Rectal smooth muscle tissue (tissue), 1 donor: ENCODE measurements at regions not wholly inside any gene's neighbourhood (a gene's known extent, or its start where the extent isn't known, plus 50 kb on each side); places are given as distances from the start of the nearest gene placed in this dataset.

Experiments
- H3K27ac ChIP-seq: one replicate; pipeline ENCODE4 v1.7.0; 2013; ENCODE audit warnings: low read depth, low read length, inconsistent platforms
- H3K27me3 ChIP-seq: one replicate; pipeline ENCODE4 v1.7.0; 2013; ENCODE audit warnings: low read length; ENCODE audit not compliant: control insufficient read depth, insufficient read depth
- H3K36me3 ChIP-seq: one replicate; pipeline ENCODE4 v1.7.0; 2013; ENCODE audit warnings: low read length; ENCODE audit not compliant: control insufficient read depth, insufficient read depth
- H3K4me1 ChIP-seq: one replicate; pipeline ENCODE4 v1.7.0; 2013; ENCODE audit warnings: low read length; ENCODE audit not compliant: control insufficient read depth, insufficient read depth
- H3K4me3 ChIP-seq: one replicate; pipeline ENCODE4 v1.7.0; 2013; ENCODE audit warnings: low read length
- H3K9ac ChIP-seq: one replicate; pipeline ENCODE4 v1.7.0; 2013; ENCODE audit warnings: low read length

DNA sequence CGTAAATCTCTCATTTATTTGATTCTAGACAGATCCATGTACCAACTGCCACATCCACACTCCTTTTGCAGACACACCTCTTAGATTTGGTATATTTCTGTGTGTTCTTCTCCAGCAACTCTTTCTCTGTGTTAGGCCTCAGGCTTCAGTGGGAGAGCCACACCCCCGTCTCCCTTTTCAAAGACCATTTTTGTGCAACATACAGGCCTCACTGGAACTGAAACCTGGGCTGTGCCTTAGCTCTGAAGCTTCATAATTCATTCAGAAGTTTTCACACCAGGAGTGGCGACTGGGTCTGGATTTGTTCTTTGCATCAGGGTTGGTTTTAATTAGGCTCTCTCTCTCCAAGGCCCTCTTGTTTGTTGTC, 170.2 kb downstream of the THBS2 start:
- Histone ChIP-seq H3K27ac (no peak overlapping the region), H3K4me3 (no peak overlapping the region), H3K9ac (no peak overlapping the region)

DNA sequence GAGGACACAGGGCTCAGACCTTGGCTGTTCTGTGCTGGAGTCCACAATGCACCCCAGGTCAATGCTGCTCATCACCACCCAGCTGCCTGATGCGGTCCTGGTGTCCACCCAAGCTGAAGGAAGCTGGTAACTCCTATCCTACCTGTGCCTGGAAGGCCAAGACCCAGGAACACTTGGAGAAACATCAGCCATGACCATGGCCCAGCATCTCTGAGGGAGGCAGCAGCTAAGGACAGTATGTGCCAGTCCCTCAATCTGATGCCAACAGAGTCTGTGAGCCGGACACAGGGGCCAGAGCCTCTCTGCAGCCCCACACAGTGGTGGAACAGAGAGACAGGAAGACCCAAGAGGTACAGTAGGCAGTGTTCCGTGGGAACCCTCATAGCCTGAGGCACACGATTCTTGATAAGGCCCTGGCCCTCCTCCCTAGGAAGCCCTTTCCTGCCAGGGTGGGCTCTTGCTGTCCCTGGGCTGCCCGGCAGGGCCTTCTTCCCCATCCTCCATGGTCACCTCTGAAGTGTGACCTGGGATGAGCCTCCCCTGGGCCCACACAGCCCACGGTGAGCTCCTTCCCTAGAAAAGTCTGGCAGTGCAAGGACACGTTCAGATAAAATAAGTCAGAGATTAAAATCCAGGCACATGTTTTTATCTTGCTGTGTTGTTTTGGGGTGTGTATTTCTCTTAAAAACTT, 170.7 kb downstream of the THBS2 start:
- Histone ChIP-seq H3K36me3 (no peaks in the 10 kb centered on the region), H3K27ac (no peak overlapping the region), H3K9ac (no peak overlapping the region), H3K4me3 (no peak overlapping the region), H3K4me1 (peaks cover 4% of the 10 kb centered on the region), H3K27me3 (no peaks in the 10 kb centered on the region)

More for the DNA sequence above, 170.2 kb downstream of the THBS2 start:
- Histone ChIP-seq H3K27me3 (no peaks in the 10 kb centered on the region), H3K4me1 (peaks cover 5% of the 10 kb centered on the region), H3K36me3 (no peaks in the 10 kb centered on the region)

DNA sequence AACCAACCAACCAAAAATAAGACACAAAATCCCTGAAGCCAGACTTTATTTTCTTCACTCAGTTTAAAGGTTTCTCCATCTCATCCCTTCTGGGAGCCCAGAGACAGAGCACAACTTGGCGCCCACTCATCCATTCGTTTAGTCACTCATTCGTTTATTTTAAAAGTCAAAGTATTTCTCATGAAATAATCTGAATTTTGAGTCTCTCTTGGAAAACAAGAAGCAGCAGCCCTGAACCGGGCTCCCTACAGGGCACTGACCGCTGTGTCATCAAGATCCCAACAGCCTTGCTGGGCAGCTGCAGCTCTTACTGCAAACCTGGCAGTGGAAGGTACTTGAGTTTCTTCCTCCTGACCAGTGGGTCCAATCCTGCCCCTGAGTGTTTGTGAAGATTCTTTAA, 171.6 kb downstream of the THBS2 start:
- no peaks in the 10 kb centered on the region for H3K4me1 ChIP-seq
- no peak overlapping the region for H3K27ac ChIP-seq

DNA sequence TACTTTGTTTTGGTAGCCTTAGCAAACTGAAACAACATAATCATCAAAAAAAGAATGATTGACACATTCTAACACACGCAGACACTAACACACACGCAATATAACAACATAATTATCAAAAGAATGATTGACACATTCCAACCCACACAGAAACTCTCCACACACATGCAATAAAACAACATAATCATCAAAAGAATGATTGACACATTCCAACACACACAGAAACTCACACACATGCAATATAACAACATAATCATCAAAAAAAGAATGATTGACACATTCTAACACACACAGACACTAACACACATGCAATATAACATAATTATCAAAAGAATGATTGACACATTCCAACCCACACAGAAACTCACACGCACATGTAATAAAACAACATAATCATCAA, 172.4 kb downstream of the THBS2 start:
- no peak overlapping the region for H3K4me3 ChIP-seq
- H3K9ac ChIP-seq: no peak overlapping the region
- no peaks in the 10 kb centered on the region for H3K36me3 ChIP-seq
- no peaks in the 10 kb centered on the region for H3K27me3 ChIP-seq
- no peaks in the 10 kb centered on the region for H3K4me1 ChIP-seq
- H3K27ac ChIP-seq: no peak overlapping the region

More for the DNA sequence above, 171.6 kb downstream of the THBS2 start:
- H3K36me3 ChIP-seq: no peaks in the 10 kb centered on the region
- no peaks in the 10 kb centered on the region for H3K27me3 ChIP-seq
- H3K9ac ChIP-seq: no peak overlapping the region
- H3K4me3 ChIP-seq: no peak overlapping the region

DNA sequence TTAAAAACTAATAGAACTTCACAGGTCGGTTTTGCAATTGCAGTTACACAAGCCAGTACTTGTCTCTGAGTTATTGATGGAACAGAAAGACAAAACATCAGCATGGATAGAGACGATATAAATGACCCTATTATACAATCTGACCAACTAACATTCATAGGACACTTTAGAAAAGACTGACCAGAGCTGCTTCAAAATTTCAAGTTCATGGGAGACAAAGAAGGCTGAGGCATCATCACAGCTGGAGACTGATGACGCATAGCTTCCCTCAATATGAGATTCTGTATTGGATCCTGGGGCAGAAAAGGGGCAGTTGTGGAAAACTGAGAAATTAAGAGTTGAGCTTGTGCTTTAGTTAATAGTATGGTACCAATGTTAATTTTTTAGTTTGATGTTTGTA, 174.0 kb downstream of the THBS2 start:
- no peak overlapping the region for H3K4me3 ChIP-seq
- peaks cover 12% of the 10 kb centered on the region for H3K4me1 ChIP-seq
- no peak overlapping the region for H3K9ac ChIP-seq
- H3K36me3 ChIP-seq: no peaks in the 10 kb centered on the region
- H3K27me3 ChIP-seq: no peaks in the 10 kb centered on the region
- no peak overlapping the region for H3K27ac ChIP-seq

DNA sequence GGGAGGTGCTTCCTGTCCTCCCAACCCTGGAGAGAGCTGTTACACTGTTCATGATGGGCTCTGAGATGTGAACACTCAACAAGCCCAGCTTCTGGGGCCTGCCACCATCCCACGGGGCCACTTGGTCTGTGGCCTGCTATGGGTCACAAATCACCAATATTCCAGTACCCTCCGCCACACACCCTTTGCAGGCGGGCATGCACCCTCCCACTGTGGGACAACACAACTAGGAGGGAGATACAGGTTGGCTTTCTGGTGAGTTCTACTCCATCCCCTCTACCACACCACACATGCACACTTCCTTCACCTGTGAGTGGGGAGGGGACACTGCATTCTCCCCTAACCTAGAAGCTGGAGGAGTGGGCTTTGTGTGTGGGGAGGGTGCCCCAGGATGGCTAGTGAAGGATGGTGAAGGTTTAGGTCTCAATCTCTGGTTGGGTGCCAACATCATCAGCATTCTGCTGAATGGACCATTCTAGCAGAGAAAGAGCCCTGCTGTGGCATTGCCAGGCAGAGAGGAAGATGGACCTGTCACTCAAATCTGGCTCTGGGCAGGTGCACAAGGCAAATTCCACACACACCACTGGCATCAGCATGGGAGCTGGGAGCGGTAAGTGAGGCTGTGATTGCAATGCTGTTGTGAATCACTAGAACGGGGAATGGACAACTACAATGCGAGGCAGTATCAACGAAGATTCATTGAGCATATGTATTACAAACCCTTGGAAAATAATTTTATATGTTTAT, 175.1 kb downstream of the THBS2 start:
- no peak overlapping the region for H3K27ac ChIP-seq
- no peak overlapping the region for H3K9ac ChIP-seq
- peaks cover 18% of the 10 kb centered on the region for H3K4me1 ChIP-seq
- H3K36me3 ChIP-seq: no peaks in the 10 kb centered on the region
- H3K27me3 ChIP-seq: no peaks in the 10 kb centered on the region
- H3K4me3 ChIP-seq: no peak overlapping the region

DNA sequence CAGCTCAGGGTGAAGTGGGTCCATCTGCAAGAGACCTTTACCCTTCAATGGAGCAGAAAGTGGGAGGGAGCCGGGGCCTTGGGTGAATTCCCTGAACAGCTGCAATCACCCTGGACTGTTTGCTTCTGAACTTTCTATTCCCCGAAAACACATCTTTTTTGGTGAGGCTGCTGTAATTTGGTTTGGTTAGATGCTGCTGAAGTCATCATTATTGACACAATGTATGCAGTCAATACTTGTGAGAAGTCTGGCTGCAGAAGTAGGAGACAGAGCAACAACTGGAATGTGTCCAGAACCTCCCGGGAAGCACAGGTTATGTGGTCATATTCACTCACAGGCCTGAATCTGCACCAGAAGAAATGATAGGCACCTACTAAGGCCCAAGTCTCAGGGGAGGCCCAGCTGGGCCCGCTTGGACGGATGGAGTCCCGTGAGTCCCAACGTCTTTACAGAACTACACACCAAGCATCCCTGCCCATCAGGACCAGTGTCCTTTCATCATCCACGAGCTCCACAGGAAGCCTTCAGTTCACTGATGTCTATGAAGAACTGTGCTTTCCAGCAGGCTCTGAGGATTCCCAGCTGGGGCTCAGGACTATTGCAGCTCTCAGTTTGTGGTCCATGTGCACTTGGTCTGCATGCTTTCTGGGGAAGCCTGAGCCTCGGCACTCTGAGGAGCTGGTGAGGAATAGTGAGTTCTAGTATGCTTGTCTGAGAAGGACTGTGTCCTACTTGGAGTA, 177.6 kb downstream of the THBS2 start:
- H3K27ac ChIP-seq: peak overlapping the region; percentile 92
- H3K4me3 ChIP-seq: no peak overlapping the region

DNA sequence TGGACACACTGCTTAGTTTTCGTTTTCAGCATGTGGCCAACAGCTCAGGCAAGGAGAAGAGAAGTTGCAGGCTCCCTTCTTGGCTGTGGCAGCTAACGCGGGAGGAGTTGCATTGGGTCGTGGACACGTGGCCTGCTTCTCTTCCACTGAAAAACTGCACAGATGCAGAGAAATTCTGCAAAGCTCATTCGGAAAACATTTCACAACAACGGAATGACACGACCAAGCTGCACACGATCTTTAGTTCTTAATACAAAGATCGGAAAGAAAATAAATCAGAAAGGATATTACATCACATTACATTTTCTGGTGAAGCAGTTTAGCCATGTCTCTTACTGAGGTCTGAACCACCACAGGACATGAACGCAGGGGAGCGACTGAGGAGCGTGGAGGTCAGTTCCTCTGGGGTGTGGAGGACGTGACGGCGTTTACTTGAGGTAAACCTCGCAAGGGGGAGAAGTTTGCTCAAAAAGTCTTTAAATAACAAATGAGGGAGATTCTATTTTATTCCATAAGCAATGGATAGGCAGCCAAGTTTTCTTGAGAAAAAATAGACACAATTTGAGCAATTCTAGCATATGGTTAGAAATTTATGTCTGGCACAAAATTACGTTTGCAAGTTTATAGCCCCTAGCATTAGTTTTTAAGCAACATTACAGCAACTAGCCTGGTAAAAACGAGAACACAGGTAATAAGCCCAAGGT, 178.3 kb downstream of the THBS2 start:
- H3K27ac ChIP-seq: peak overlapping the region; percentile 92
- peaks cover 35% of the 10 kb centered on the region for H3K4me1 ChIP-seq
- H3K9ac ChIP-seq: no peak overlapping the region
- no peak overlapping the region for H3K4me3 ChIP-seq
- H3K36me3 ChIP-seq: no peaks in the 10 kb centered on the region
- no peaks in the 10 kb centered on the region for H3K27me3 ChIP-seq

More for the DNA sequence above, 177.6 kb downstream of the THBS2 start:
- Histone ChIP-seq H3K9ac (no peak overlapping the region), H3K4me1 (peaks cover 29% of the 10 kb centered on the region), H3K27me3 (no peaks in the 10 kb centered on the region), H3K36me3 (no peaks in the 10 kb centered on the region)

DNA sequence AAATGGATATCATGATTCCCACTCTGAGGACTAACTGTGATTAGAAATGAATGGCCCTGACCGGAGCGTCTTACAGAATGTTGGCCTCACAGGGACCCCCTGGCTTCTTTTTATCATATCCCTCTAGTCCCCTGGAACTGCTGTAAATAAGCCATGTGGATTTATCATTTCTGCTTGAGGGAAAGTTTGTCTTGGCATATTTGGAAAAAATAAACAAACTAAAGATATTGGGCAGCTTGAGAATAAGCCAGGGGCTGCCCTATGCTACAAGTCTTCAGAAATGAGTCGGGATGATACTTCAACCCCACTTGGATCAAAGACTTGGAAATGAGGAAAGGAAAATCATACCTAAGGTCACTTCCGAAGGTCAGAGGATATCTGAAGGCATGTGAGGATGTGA, 179.1 kb downstream of the THBS2 start:
- H3K27ac ChIP-seq: peak overlapping the region; percentile 92
- H3K4me3 ChIP-seq: no peak overlapping the region
- H3K4me1 ChIP-seq: peaks cover 41% of the 10 kb centered on the region
- H3K36me3 ChIP-seq: no peaks in the 10 kb centered on the region
- no peaks in the 10 kb centered on the region for H3K27me3 ChIP-seq
- no peak overlapping the region for H3K9ac ChIP-seq

DNA sequence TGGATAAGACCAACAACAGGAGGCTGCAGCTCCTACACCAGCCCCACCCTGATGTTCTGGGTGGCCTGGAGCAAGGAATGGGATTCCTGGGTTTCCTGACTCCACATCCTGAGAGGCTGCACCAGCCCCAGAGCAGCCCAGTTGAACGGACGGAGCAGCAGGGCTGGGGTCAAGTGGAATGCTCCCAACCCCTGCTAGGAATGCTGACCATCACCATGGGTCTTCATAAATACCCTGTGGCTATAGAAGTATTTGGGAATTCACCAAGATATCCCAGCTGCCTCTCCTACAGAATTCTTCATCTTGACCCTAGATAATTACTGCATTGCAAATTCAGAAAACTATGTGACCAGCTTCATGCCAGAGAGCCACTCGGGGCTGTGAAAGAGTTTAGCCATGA, 180.3 kb downstream of the THBS2 start:
- Histone ChIP-seq H3K36me3 (no peaks in the 10 kb centered on the region), H3K27ac (peak overlapping the region; percentile 92)

DNA sequence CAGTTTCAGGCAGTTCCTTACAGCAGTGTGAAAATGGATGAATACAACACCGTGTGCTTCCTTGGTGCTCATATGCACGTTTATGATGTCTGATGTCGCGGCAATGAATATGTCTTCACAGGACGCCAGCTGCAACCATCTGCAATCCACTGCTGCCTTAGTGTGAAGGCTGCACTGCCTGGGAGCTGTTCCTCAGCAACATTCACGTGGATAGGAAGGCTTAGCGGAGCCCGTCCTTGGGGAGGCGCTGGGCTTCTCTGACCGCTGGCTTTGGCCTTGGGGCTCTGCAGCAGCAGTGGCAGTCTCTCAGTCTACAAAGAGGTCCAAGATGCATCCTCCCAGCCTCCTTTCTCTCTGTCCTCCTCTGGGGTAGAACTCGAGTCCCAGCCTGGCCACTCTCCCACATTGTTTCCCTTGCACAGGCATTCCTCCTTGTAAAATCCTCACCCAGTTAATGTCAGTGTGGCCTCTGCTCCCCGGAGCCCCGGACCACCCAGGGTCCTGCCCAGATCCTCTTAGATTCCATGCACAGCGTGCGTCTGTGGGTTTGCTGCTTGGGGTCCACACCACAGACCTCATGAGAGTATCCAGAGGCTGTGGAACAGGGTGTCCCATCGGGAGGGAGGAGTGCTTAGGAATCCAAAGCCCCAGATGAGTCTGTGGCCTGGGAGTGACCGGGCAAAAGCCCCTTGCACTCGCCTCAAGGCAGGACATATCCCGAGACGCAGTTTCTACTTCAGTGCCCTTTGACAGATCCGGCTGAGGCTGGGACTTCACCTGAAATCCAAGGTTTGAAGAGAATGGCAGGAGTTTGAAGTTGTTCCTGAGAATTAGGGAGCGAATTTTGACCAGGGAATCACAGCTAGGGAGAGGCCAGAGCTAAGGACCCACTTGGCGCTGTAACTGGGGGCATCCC, 181.3 kb downstream of the THBS2 start:
- Histone ChIP-seq H3K4me3 (no peak overlapping the region), H3K9ac (no peak overlapping the region), H3K36me3 (no peaks in the 10 kb centered on the region), H3K4me1 (peaks cover 43% of the 10 kb centered on the region), H3K27ac (no peak overlapping the region), H3K27me3 (no peaks in the 10 kb centered on the region)

More for the DNA sequence above, 180.3 kb downstream of the THBS2 start:
- H3K4me1 ChIP-seq: peaks cover 42% of the 10 kb centered on the region
- no peaks in the 10 kb centered on the region for H3K27me3 ChIP-seq
- no peak overlapping the region for H3K9ac ChIP-seq
- H3K4me3 ChIP-seq: no peak overlapping the region
